ENCODE measurements at regions not wholly inside any gene's neighbourhood (a gene's known extent, or its start where the extent isn't known, plus 50 kb on each side); places are given as distances from the start of the nearest gene placed in this dataset.

DNA sequence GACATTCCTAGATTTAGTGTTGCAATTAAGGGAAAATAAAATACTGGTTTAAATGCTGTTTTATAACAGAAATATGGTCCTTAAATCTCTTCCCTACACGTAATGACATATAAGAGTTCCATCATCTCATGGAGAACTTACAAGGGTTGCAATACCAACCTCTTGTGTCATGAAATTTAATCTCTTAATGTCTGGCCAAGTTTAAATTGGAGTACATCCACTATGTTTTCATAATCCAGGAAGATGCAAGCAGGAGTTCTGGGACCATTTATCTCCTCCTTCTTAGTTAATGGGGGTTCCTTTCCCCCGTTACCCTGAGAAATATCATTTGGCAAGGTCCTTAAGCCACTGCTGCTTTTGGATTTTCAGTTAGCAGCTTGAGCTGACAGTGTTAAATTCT, 126.0 kb upstream of the ACVR2A start:
- H3K9me3 ChIP-seq (ENCODE audit: control insufficient read depth in 2 of 2, insufficient read depth in 1 of 2, low read depth in 1 of 2, low read length in 1 of 2) = no peaks in the 10 kb centered on the region
- DNase-seq (no peak), FAIRE-seq (no peak)
- 43 to 67% (median 43%) methylated on average over 2 of the region's 2 CpGs for whole genome bisulfite sequencing, 3 donors
- no peaks in the 10 kb centered on the region for H3K27me3 ChIP-seq (ENCODE audit: control insufficient read depth in 3 of 3, insufficient read depth in 3 of 3, low read length in 3 of 3)
- no peak overlapping the region for H3K4me3 ChIP-seq (ENCODE audit: low read depth in 1 of 3, low read length in 3 of 3)
- no peaks in the 10 kb centered on the region for H3K4me1 ChIP-seq (ENCODE audit: control insufficient read depth in 3 of 3, insufficient read depth in 2 of 3, low read depth in 1 of 3, low read length in 2 of 3)
- no peak overlapping the region for H3K27ac ChIP-seq (ENCODE audit: low read depth in 1 of 3, low read length in 2 of 3)
- no peaks in the 10 kb centered on the region for H3K36me3 ChIP-seq (ENCODE audit: control insufficient read depth in 3 of 3, insufficient read depth in 2 of 3, low read depth in 1 of 3, low read length in 3 of 3)

DNA sequence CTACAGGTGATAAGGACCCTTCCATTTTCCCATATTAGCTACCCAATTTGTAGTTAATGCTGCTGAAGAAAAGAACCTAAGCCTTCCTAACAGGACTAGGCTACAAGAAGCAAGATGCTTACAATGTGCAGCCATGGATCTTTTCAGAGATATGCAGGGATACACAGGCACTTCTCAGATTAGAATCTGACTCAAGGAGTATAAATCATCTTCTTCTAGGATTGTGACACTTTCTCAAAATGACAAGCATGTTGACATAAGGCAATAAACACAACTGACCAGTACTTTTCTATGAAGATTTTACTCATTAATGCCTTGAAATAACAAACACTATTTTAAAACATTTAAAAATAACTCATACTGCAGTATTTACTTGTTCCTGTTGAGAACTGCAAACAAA, 127.9 kb upstream of the ACVR2A start:
- H3K27ac ChIP-seq (ENCODE audit: low read depth in 1 of 3, low read length in 2 of 3) = no peak overlapping the region
- no peaks in the 10 kb centered on the region for H3K27me3 ChIP-seq (ENCODE audit: control insufficient read depth in 3 of 3, insufficient read depth in 3 of 3, low read length in 3 of 3)
- H3K36me3 ChIP-seq (ENCODE audit: control insufficient read depth in 3 of 3, insufficient read depth in 2 of 3, low read depth in 1 of 3, low read length in 3 of 3) = no peaks in the 10 kb centered on the region
- H3K4me1 ChIP-seq (ENCODE audit: control insufficient read depth in 3 of 3, insufficient read depth in 2 of 3, low read depth in 1 of 3, low read length in 2 of 3) = no peaks in the 10 kb centered on the region
- FAIRE-seq = no peak
- no peaks in the 10 kb centered on the region for H3K9me3 ChIP-seq (ENCODE audit: control insufficient read depth in 2 of 2, insufficient read depth in 1 of 2, low read depth in 1 of 2, low read length in 1 of 2)
- no peak overlapping the region for H3K4me3 ChIP-seq (ENCODE audit: low read depth in 1 of 3, low read length in 3 of 3)
- DNase-seq = no peak

DNA sequence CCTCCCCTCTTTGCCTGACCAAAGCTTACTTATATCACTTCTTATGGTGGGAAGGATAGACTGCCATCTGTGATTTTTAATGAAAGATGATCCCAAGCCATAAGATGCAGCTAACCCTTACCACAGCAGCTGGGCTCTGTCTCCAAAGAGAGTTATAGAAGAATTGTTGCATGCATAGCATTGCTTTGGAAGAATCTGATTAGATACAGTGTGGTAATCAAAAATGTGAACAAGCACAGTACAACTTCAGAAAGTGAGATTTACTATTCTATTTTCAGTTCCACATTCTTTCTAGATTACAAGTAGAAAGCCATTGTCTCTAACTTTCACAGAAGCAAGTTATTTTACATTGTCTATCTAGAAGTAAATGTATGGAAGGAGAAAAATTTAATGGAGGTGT, 129.0 kb upstream of the ACVR2A start:
- no peak overlapping the region for H3K27ac ChIP-seq (ENCODE audit: low read depth in 1 of 3, low read length in 2 of 3)
- no peak for FAIRE-seq
- no peaks in the 10 kb centered on the region for H3K27me3 ChIP-seq (ENCODE audit: control insufficient read depth in 3 of 3, insufficient read depth in 3 of 3, low read length in 3 of 3)
- no peaks in the 10 kb centered on the region for H3K9me3 ChIP-seq (ENCODE audit: control insufficient read depth in 2 of 2, insufficient read depth in 1 of 2, low read depth in 1 of 2, low read length in 1 of 2)
- H3K4me3 ChIP-seq (ENCODE audit: low read depth in 1 of 3, low read length in 3 of 3) = no peak overlapping the region
- H3K4me1 ChIP-seq (ENCODE audit: control insufficient read depth in 3 of 3, insufficient read depth in 2 of 3, low read depth in 1 of 3, low read length in 2 of 3) = no peaks in the 10 kb centered on the region
- no peak for DNase-seq
- no peaks in the 10 kb centered on the region for H3K36me3 ChIP-seq (ENCODE audit: control insufficient read depth in 3 of 3, insufficient read depth in 2 of 3, low read depth in 1 of 3, low read length in 3 of 3)

DNA sequence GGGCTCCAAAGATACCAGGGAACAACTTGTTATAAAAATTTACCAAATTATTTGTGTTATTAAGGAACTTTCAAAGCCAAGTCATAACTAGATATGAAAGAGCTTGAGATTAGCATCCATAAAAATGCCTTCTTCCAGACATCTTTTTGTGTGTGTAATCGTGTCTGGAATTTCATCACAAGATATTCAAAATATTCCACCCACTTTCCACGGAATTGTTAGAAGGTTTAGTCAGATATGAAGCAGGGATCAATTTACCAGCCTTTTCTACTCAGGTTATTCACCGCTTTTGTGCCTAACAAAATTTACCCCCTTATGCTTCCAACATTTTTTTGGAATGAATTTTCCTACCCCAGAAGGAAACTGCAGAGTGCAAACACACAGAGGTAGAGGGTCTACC, 130.2 kb upstream of the ACVR2A start:
- FAIRE-seq (no peak), DNase-seq (no peak)
- no peaks in the 10 kb centered on the region for H3K9me3 ChIP-seq (ENCODE audit: control insufficient read depth in 2 of 2, insufficient read depth in 1 of 2, low read depth in 1 of 2, low read length in 1 of 2)
- no peaks in the 10 kb centered on the region for H3K27me3 ChIP-seq (ENCODE audit: control insufficient read depth in 3 of 3, insufficient read depth in 3 of 3, low read length in 3 of 3)
- no peak overlapping the region for H3K27ac ChIP-seq (ENCODE audit: low read depth in 1 of 3, low read length in 2 of 3)
- H3K36me3 ChIP-seq (ENCODE audit: control insufficient read depth in 3 of 3, insufficient read depth in 2 of 3, low read depth in 1 of 3, low read length in 3 of 3) = no peaks in the 10 kb centered on the region
- H3K4me1 ChIP-seq (ENCODE audit: control insufficient read depth in 3 of 3, insufficient read depth in 2 of 3, low read depth in 1 of 3, low read length in 2 of 3) = no peaks in the 10 kb centered on the region
- WGBS, 3 donors = 73 to 83% (median 83%) methylated on average over 3 of the region's 3 CpGs
- no peak overlapping the region for H3K4me3 ChIP-seq (ENCODE audit: low read depth in 1 of 3, low read length in 3 of 3)

DNA sequence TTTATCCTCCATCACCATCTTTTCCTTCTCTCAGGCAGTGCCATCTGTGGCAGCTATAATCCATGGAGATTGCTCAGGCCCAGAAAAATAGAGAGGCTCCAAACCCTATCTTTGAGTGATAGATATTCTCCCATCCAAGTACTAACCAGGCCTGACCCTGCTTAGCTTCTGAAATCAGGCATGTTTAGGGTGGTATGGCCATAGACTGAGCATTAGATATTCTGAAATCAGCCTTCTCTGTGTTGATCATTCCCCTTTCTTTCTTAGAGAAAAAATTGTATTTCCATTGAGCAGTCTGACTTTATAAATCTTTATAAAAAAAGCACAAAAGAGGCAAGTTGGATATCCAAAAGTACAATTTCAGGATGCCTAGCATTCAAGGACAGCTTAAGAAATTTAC, 131.5 kb upstream of the ACVR2A start:
- Histone ChIP-seq H3K9me3 (ENCODE audit: control insufficient read depth in 2 of 2, insufficient read depth in 1 of 2, low read depth in 1 of 2, low read length in 1 of 2) (no peaks in the 10 kb centered on the region), H3K27me3 (ENCODE audit: control insufficient read depth in 3 of 3, insufficient read depth in 3 of 3, low read length in 3 of 3) (no peaks in the 10 kb centered on the region), H3K4me1 (ENCODE audit: control insufficient read depth in 3 of 3, insufficient read depth in 2 of 3, low read depth in 1 of 3, low read length in 2 of 3) (no peaks in the 10 kb centered on the region), H3K4me3 (ENCODE audit: low read depth in 1 of 3, low read length in 3 of 3) (no peak overlapping the region), H3K36me3 (ENCODE audit: control insufficient read depth in 3 of 3, insufficient read depth in 2 of 3, low read depth in 1 of 3, low read length in 3 of 3) (no peaks in the 10 kb centered on the region), H3K27ac (ENCODE audit: low read depth in 1 of 3, low read length in 2 of 3) (no peak overlapping the region)
- DNase-seq (no peak), FAIRE-seq (no peak)

DNA sequence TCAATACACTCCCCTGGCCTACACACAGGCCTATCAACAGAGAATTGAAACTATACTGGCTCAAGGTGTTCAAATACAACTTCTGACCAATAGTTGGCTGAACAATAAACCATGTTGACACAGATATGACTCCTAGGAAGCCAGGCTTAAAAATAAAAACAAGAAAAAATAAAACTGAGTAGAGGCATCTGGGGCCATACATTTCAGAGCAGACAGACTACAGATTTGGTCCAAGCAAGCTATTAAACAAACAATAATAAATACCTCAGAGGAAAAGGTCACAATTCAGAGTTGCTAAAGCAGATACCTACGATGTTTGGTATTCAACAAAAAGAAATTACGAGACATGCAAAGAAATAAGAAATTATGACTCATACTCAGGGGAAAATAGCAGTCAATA, 132.8 kb upstream of the ACVR2A start:
- Histone ChIP-seq H3K9me3 (ENCODE audit: control insufficient read depth in 2 of 2, insufficient read depth in 1 of 2, low read depth in 1 of 2, low read length in 1 of 2) (no peaks in the 10 kb centered on the region), H3K4me1 (ENCODE audit: control insufficient read depth in 3 of 3, insufficient read depth in 2 of 3, low read depth in 1 of 3, low read length in 2 of 3) (no peaks in the 10 kb centered on the region), H3K27ac (ENCODE audit: low read depth in 1 of 3, low read length in 2 of 3) (no peak overlapping the region), H3K27me3 (ENCODE audit: control insufficient read depth in 3 of 3, insufficient read depth in 3 of 3, low read length in 3 of 3) (no peaks in the 10 kb centered on the region), H3K36me3 (ENCODE audit: control insufficient read depth in 3 of 3, insufficient read depth in 2 of 3, low read depth in 1 of 3, low read length in 3 of 3) (no peaks in the 10 kb centered on the region), H3K4me3 (ENCODE audit: low read depth in 1 of 3, low read length in 3 of 3) (no peak overlapping the region)
- 86 to 88% (median 87%) methylated on average over 2 of the region's 2 CpGs for WGBS, 3 donors
- no peak for DNase-seq
- FAIRE-seq = no peak

DNA sequence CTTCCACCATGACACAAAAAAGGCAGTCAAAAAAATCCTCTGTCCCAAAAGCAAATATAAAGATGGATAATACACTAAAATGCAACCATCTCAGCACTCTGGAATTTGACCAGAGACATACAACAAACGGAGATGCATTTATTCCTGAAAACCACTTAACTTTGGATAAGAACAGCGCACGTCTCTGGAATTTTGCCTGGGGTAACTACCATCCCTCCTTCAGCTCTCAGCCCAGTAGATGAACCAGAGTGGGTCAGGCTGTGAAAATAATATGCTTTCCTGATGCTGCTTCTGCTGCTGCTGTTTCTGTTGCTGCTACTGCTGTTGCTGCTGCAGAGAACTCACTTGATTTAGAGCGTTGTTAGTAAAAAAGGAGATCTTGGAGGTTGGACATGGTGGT, 133.8 kb upstream of the ACVR2A start:
- WGBS, 3 donors = 84 to 94% (median 91%) methylated on average over 4 of the region's 4 CpGs
- Histone ChIP-seq H3K4me3 (ENCODE audit: low read depth in 1 of 3, low read length in 3 of 3) (no peak overlapping the region), H3K4me1 (ENCODE audit: control insufficient read depth in 3 of 3, insufficient read depth in 2 of 3, low read depth in 1 of 3, low read length in 2 of 3) (no peaks in the 10 kb centered on the region), H3K27ac (ENCODE audit: low read depth in 1 of 3, low read length in 2 of 3) (no peak overlapping the region), H3K9me3 (ENCODE audit: control insufficient read depth in 2 of 2, insufficient read depth in 1 of 2, low read depth in 1 of 2, low read length in 1 of 2) (no peaks in the 10 kb centered on the region), H3K27me3 (ENCODE audit: control insufficient read depth in 3 of 3, insufficient read depth in 3 of 3, low read length in 3 of 3) (no peaks in the 10 kb centered on the region), H3K36me3 (ENCODE audit: control insufficient read depth in 3 of 3, insufficient read depth in 2 of 3, low read depth in 1 of 3, low read length in 3 of 3) (no peaks in the 10 kb centered on the region)
- FAIRE-seq = no peak
- no peak for DNase-seq

DNA sequence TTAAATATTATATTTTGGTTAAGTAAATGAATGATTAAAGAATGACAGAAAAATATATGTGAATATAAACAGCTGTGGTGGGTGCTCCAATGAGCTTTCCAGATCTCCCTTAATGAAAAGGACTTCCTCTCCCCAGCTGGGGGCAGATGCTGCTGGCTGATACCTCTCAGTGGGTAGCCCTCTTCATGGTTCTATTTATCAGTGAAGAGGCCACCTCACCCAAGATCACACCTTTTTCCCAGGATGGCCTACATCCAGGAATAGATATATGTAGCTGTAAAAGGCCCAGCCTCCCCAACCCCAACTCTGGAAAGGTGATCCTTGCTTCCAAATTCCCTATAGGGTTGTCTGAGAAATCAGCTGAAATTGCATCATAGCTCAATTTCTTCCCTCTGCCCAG, 135.2 kb upstream of the ACVR2A start:
- DNase-seq = no peak
- Histone ChIP-seq H3K36me3 (ENCODE audit: control insufficient read depth in 3 of 3, insufficient read depth in 2 of 3, low read depth in 1 of 3, low read length in 3 of 3) (no peaks in the 10 kb centered on the region), H3K4me3 (ENCODE audit: low read depth in 1 of 3, low read length in 3 of 3) (no peak overlapping the region), H3K27ac (ENCODE audit: low read depth in 1 of 3, low read length in 2 of 3) (no peak overlapping the region), H3K9me3 (ENCODE audit: control insufficient read depth in 2 of 2, insufficient read depth in 1 of 2, low read depth in 1 of 2, low read length in 1 of 2) (no peaks in the 10 kb centered on the region), H3K4me1 (ENCODE audit: control insufficient read depth in 3 of 3, insufficient read depth in 2 of 3, low read depth in 1 of 3, low read length in 2 of 3) (no peaks in the 10 kb centered on the region), H3K27me3 (ENCODE audit: control insufficient read depth in 3 of 3, insufficient read depth in 3 of 3, low read length in 3 of 3) (no peaks in the 10 kb centered on the region)
- FAIRE-seq = no peak

DNA sequence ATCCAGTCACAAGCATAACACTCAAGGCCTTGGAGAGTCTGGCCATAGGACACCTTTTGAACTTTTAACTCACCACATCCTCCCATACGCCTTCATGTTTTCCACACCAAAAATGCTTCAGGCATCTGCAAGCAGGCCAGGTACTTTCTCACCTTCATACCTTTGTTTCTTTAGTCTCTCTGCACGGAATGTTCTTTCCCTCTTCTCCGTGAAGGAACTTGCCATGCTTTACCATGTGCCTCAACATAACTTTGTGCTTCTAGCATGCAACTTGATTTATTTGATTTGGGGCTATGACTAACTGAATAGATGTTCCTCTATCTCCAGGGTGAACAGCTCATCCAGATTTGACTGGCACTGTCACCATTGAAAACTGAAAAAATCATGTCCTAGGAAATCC, 141.7 kb upstream of the ACVR2A start:
- Histone ChIP-seq H3K9me3 (ENCODE audit: control insufficient read depth in 2 of 2, insufficient read depth in 1 of 2, low read depth in 1 of 2, low read length in 1 of 2) (no peaks in the 10 kb centered on the region), H3K4me1 (ENCODE audit: control insufficient read depth in 3 of 3, insufficient read depth in 2 of 3, low read depth in 1 of 3, low read length in 2 of 3) (no peaks in the 10 kb centered on the region), H3K27me3 (ENCODE audit: control insufficient read depth in 3 of 3, insufficient read depth in 3 of 3, low read length in 3 of 3) (no peaks in the 10 kb centered on the region), H3K36me3 (ENCODE audit: control insufficient read depth in 3 of 3, insufficient read depth in 2 of 3, low read depth in 1 of 3, low read length in 3 of 3) (no peaks in the 10 kb centered on the region), H3K27ac (ENCODE audit: low read depth in 1 of 3, low read length in 2 of 3) (no peak overlapping the region), H3K4me3 (ENCODE audit: low read depth in 1 of 3, low read length in 3 of 3) (no peak overlapping the region)
- DNase-seq (no peak), FAIRE-seq (no peak)
- WGBS, 3 donors = 59 to 75% (median 60%) methylated on average over 3 of the region's 3 CpGs
